OCI-LY7 (cell line): ENCODE measurements at regions not wholly inside any gene's neighbourhood (a gene's known extent, or its start where the extent isn't known, plus 50 kb on each side); places are given as distances from the start of the nearest gene placed in this dataset.
A peak's percentile ranks its signal among the peaks of the same experiment; 100 is the strongest.

Source experiments
- BruUV-seq: library from RNA; stranded (reverse); fragments of 400-500 nt; replicated peaks from 2 replicates; lab custom pipeline; 2021; lab: Mats Ljungman, UMichigan
- CTCF ChIA-PET: fragments of 300-600 bp; sonication (Branson Sonifier 250); formaldehyde crosslinking; loops from one replicate; lab custom pipeline; 2022; ENCODE audit warnings: antibody characterized with exemption; ENCODE audit not compliant: unreplicated experiment; lab: Charles Lee
- POLR2A ChIA-PET: fragments of 300-600 bp; sonication (Branson Sonifier 250); formaldehyde crosslinking; loops from one replicate; lab custom pipeline; 2022; ENCODE audit warnings: antibody characterized with exemption; lab: Charles Lee
- DNase-seq: peaks from one replicate; pipeline ENCODE4 v3.0.0-alpha.2; 2015; ENCODE audit warnings: low spot score
- H2AFZ ChIP-seq: fragments of 200-600 bp; sonication (generic), shearing (Covaris generic); 2 replicates; pipeline ENCODE4 v1.6.1; 2014; ENCODE audit warnings: mild to moderate bottlenecking, antibody characterized with exemption, low read length, moderate library complexity
- H3K27ac ChIP-seq: fragments of 200-600 bp; sonication (generic); 2 replicates; pipeline ENCODE4 v1.5.1; 2014; ENCODE audit warnings: mixed run types, low read depth, mild to moderate bottlenecking, moderate library complexity, low read length, inconsistent platforms; ENCODE audit not compliant: poor library complexity, severe bottlenecking
- H3K36me3 ChIP-seq: fragments of 200-600 bp; sonication (generic); 2 replicates; pipeline ENCODE4 v1.6.1; 2014; ENCODE audit warnings: mild to moderate bottlenecking, antibody characterized with exemption, low read length, moderate library complexity, mixed read lengths; ENCODE audit not compliant: insufficient read depth
- H3K4me1 ChIP-seq: fragments of 200-600 bp; sonication (generic); 2 replicates; pipeline ENCODE4 v1.5.1; 2014; ENCODE audit warnings: mild to moderate bottlenecking, low read length; ENCODE audit not compliant: insufficient read depth, poor library complexity, severe bottlenecking
- H3K4me2 ChIP-seq: fragments of 200-600 bp; sonication (generic); 2 replicates; pipeline ENCODE4 v1.6.1; 2014; ENCODE audit warnings: mild to moderate bottlenecking, low read length
- H3K4me3 ChIP-seq: fragments of 200-600 bp; sonication (generic); 2 replicates; pipeline ENCODE4 v1.5.1; 2014; ENCODE audit warnings: mild to moderate bottlenecking, low read depth, low read length; ENCODE audit not compliant: poor library complexity, severe bottlenecking
- H3K79me2 ChIP-seq: fragments of 200-600 bp; sonication (generic); 2 replicates; pipeline ENCODE4 v1.6.1; 2016; ENCODE audit warnings: low read depth, mild to moderate bottlenecking, low read length, moderate library complexity, mixed read lengths; ENCODE audit not compliant: insufficient read depth
- H3K9me2 ChIP-seq: fragments of 200-600 bp; sonication (generic); 2 replicates; pipeline ENCODE4 v1.6.1; 2016; ENCODE audit warnings: mild to moderate bottlenecking, low read length, mixed read lengths; ENCODE audit not compliant: insufficient read depth
- H3K9me3 ChIP-seq: fragments of 200-600 bp; sonication (generic); 2 replicates; pipeline ENCODE4 v1.6.1; 2014; ENCODE audit warnings: mild to moderate bottlenecking, mixed run types, low read length, mixed read lengths
- H4K20me1 ChIP-seq: fragments of 200-600 bp; sonication (generic); 2 replicates; pipeline ENCODE4 v1.6.1; 2014; ENCODE audit warnings: mild to moderate bottlenecking, antibody characterized with exemption, low read length, moderate library complexity, mixed read lengths; ENCODE audit not compliant: insufficient read depth
- EZH2phosphoT487 ChIP-seq: fragments of 200-600 bp; sonication (generic); IDR thresholded peaks from 2 replicates; pipeline ENCODE4 v1.6.1; 2018; ENCODE audit warnings: low read depth, borderline replicate concordance, mild to moderate bottlenecking, mixed run types, antibody characterized with exemption, low read length, moderate library complexity, mixed read lengths
- intact Hi-C: fragments of 100-400 bp; cut with micrococcal nuclease; formaldehyde crosslinking; loops from one replicate; pipeline ENCODE4 v1.10.0; 2022; ENCODE audit not compliant: unreplicated experiment
- TF ChIP-seq, protein P1 (sequence below): fragments of 200-600 bp; sonication (generic); conservative IDR thresholded peaks from 2 replicates; pipeline ENCODE4 v1.5.1; 2014; ENCODE audit warnings: mild to moderate bottlenecking, antibody characterized with exemption, low read length, moderate library complexity, mixed read lengths

DNA sequence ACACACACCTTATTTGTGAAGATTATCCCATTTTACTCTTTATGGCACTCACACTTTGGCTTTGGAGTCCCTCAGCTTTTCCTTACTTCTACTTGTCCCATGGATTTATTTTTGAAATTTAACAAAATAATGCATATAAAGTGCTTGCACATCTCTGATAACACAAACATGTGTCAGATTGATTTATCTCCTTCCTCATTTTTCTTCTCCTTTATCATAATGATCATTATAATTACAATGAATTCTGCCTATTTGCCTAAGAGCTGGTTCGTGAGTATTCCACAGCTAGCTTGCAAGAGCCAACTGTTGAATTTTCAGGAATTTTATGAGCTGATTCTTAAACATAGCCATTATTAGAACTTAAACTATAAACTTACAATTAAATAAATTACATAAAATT lies 347.7 kb downstream of the CHSY3 start:
- no peaks in the 10 kb centered on the region for H3K9me2 ChIP-seq
- H3K4me2 ChIP-seq = no peak overlapping the region
- H4K20me1 ChIP-seq = no peaks in the 10 kb centered on the region
- H3K27ac ChIP-seq = no peak overlapping the region
- TF ChIP-seq EZH2phosphoT487 = no peak
- TF ChIP-seq, protein P1, sequence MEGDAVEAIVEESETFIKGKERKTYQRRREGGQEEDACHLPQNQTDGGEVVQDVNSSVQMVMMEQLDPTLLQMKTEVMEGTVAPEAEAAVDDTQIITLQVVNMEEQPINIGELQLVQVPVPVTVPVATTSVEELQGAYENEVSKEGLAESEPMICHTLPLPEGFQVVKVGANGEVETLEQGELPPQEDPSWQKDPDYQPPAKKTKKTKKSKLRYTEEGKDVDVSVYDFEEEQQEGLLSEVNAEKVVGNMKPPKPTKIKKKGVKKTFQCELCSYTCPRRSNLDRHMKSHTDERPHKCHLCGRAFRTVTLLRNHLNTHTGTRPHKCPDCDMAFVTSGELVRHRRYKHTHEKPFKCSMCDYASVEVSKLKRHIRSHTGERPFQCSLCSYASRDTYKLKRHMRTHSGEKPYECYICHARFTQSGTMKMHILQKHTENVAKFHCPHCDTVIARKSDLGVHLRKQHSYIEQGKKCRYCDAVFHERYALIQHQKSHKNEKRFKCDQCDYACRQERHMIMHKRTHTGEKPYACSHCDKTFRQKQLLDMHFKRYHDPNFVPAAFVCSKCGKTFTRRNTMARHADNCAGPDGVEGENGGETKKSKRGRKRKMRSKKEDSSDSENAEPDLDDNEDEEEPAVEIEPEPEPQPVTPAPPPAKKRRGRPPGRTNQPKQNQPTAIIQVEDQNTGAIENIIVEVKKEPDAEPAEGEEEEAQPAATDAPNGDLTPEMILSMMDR = no peak
- ChIA-PET POLR2A (interaction anchor here (0.6 to 0.9 kb wide), 6 partner anchors 14 to 1650 kb away, joined by 3 read pairs; no protein-coding TSS in a partner anchor), CTCF (no interaction called here)
- H3K4me3 ChIP-seq = no peak overlapping the region
- no peaks in the 10 kb centered on the region for H3K36me3 ChIP-seq
- H3K9me3 ChIP-seq = 0 out of 2 replicates have a peak, but pooled peaks cover 5% of the 10 kb centered on the region
- no peak for DNase-seq
- intact Hi-C loops = no loop called here
- H2AFZ ChIP-seq = no peak overlapping the region
- BruUV-seq = no TSS peak
- no peaks in the 10 kb centered on the region for H3K79me2 ChIP-seq
- no peaks in the 10 kb centered on the region for H3K4me1 ChIP-seq

GRCh38 chr5:130243641-130244040 lies 339.4 kb downstream of the CHSY3 start:
- intact Hi-C loops = no loop called here

DNA sequence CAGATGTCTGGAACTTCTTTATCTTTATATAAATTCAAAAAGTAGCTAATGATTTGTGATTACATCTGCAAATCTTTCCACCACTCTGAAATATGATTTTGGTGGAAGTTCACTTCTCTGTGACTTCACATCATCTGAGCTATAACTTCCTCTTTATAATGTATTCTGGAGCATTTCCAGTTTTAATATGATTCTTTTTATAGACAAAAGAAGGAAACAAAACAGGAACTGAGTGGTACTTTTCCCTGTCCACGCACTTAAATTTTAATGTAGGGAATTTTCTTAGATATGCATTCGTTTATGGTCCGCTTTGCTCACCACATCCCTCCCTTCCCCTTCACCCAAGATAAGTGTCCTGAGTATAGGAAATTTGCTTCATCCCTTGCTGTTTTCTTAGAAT lies 333.5 kb downstream of the CHSY3 start:
- Histone ChIP-seq H4K20me1 (no peaks in the 10 kb centered on the region), H3K36me3 (no peaks in the 10 kb centered on the region), H3K9me3 (no peaks in the 10 kb centered on the region), H2AFZ (no peak overlapping the region), H3K4me1 (no peaks in the 10 kb centered on the region), H3K27ac (no peak overlapping the region), H3K4me3 (no peak overlapping the region), H3K79me2 (no peaks in the 10 kb centered on the region), H3K4me2 (no peak overlapping the region), H3K9me2 (no peaks in the 10 kb centered on the region)
- no peak for DNase-seq
- POLR2A ChIA-PET = interaction anchor here (0.9 to 1.4 kb wide), 2 partner anchors 9 to 15 kb away, joined by 3 read pairs; no protein-coding TSS in a partner anchor
- CTCF ChIA-PET = no interaction called here
- intact Hi-C loops = no loop called here
- BruUV-seq = no TSS peak
- no peak for TF ChIP-seq EZH2phosphoT487
- TF ChIP-seq, protein P1 = no peak

More at GRCh38 chr5:130243641-130244040, 339.4 kb downstream of the CHSY3 start:
- H3K9me2 ChIP-seq = no peaks in the 10 kb centered on the region
- no peak for TF ChIP-seq EZH2phosphoT487
- TF ChIP-seq, protein P1 = 0 out of 2 replicates have a peak, but pooled peaks have one; percentile 17
- no TSS peak for BruUV-seq
- no peaks in the 10 kb centered on the region for H3K79me2 ChIP-seq
- no peaks in the 10 kb centered on the region for H3K4me1 ChIP-seq
- H3K9me3 ChIP-seq = no peaks in the 10 kb centered on the region
- no peak overlapping the region for H2AFZ ChIP-seq
- H3K27ac ChIP-seq = no peak overlapping the region
- ChIA-PET CTCF (no interaction called here), POLR2A (no interaction called here)
- no peak for DNase-seq
- H4K20me1 ChIP-seq = no peaks in the 10 kb centered on the region
- no peaks in the 10 kb centered on the region for H3K36me3 ChIP-seq
- no peak overlapping the region for H3K4me3 ChIP-seq
- no peak overlapping the region for H3K4me2 ChIP-seq
